ENCODE measurements at regions not wholly inside any gene's neighbourhood (a gene's known extent, or its start where the extent isn't known, plus 50 kb on each side); places are given as distances from the start of the nearest gene placed in this dataset.
"Not testable (repeated sequence)": the region's sequence is repeated elsewhere in the genome, so short reads cannot be mapped to it uniquely, and the experiment has no call there.

DNA sequence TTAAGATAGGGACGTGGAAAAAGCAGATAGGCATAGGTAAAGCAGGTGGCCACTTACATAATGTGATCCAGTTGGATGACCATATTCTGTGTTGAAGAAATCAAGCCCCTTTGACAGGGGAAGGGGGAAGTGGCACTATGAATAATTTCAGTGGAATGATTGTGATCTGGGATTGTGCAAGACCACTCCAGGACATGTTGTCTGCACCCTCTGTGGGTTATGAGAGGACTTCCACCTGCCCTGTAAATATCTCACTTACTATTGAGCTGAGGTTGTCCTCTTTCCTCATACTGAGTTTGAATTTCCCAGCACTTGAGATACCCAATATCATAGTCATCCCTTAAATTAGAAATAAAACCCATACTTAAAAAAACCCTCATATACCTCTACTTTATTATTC lies 220.7 kb downstream of the IRS1 start:
- no peak for DNase-seq (ENCODE audit: low read depth)

DNA sequence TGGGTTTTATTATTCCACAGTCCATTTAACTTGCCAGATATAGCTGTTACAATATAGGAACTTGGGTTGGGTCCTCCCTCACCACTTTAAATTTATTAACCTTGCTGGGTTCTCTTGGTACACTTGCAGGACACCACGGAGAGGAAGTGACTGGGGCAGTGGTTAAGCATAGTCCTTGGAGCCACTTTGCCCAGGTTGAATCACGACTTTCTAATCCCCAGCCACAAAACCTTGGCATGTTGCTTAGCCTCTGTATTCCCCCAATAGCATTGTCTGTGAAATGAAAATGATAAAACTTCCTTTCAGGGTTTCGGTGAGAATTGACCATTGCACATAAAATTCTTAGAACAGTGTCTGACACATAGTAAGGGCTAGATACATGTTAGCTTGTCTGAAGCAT lies 221.2 kb downstream of the IRS1 start:
- no peak for DNase-seq (ENCODE audit: low read depth)

DNA sequence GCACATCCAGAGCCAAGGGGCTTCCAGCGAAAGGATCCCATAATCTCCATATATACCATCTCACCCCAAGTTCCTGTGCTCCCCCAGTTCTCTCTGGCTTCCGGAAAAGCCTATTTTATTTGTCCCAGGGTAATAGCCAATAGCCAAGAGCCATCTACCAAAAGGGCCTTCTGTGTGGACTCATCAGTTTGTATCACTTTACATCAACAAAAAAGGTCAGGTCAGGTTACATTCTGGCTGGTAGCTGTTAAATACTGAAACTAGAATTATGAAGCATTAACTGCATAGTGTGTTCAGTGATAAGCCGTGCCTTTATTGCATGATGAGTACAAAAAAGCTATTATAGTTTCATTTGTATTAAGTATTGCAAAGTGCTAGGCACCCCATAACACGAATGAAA lies 223.7 kb downstream of the IRS1 start:
- no peak for DNase-seq (ENCODE audit: low read depth)

DNA sequence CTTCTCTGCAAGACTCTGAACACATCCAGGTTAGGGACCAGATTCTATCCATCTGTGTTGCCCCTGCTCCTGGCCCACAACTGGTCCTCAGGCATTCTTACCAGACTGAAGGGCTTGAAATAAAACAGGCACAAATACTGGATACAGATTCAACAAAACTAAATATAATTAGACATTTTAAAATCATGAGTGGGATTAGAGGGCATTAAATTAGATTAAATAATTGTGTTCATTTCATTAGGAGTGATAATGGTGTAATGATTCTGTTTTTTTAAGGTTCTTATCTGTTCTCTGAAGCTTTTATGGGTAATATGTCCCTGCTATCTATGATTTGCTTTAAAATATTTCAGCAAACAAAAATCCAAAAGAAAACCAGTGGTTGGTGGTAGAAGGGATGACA lies 226.5 kb downstream of the IRS1 start:
- DNase-seq (ENCODE audit: low read depth) = no peak

DNA sequence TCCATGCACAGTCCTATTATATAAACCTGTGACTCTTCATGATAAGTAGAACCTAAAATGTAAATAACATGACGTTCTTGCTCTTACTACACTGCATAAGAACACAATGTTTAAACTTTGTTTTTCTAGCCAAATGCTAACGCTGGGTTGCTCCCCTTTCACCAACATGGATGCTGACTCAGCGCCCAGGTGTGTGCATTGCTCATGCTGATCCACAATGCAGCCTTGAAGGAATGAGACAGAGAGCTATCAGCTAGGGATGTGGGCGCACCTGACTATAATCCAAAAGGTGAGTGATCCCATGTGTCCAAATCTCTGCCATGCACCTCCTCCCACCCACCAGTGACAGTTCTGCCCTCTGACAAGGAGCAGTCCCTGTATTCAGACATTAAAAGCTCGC lies 235.0 kb downstream of the IRS1 start:
- DNase-seq (ENCODE audit: low read depth) = no peak

DNA sequence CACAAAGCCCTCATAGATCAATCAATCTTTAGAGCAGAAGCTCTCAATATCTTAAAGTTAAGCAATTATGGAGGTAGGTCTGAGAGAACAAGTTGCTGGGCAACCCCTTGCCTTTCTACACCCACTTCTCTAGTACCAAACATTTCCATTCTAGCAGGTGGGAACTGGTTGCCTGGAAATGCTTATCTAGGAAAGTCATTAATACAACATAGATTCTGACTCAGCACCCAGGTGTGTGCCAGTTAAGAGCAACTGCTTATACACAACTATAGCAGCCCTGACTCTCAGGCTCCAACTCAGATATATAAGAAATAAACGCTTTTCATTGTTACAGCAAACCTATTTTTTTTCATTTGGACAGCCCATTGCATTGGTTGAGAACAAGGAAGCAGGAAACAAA lies 237.7 kb downstream of the IRS1 start:
- no peak for DNase-seq (ENCODE audit: low read depth)

DNA sequence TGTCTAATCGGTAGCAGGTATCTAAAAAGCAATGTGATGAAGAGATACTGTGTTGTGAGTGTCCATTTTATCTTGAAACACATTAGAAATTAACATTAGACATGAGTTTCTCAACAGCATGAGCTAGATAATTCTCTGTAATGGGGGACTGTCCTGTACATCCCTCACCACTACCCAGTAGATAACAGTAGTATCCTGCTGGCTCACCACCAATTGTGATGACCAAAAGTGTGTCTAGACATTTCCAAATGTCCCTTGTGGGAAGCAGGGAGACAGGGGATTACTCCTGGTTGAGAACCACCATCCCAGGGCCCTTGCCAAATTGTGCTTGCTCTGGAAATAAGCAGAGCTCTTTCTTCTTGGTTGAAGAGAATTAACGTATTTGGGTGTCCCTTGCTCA lies 239.3 kb downstream of the IRS1 start:
- no peak for DNase-seq (ENCODE audit: low read depth)

DNA sequence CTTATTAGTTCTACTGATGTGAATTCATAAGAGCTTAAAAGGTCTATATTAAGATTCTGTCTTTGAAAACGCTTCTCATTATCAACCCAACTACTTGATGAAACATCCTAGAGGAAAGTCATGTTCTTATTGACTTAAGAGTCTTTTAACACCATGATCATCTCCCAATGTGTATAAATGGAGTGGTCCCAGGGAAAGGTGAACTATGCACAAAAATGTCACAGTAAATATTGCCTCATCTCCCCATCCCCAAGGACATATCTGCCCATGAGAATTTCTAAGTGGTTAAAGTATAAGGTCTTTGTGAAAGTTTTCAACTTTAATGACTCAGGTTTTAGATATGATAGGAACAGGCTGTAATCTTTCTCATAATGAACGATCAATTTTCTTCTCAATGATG lies 240.1 kb downstream of the IRS1 start:
- DNase-seq (ENCODE audit: low read depth) = no peak

DNA sequence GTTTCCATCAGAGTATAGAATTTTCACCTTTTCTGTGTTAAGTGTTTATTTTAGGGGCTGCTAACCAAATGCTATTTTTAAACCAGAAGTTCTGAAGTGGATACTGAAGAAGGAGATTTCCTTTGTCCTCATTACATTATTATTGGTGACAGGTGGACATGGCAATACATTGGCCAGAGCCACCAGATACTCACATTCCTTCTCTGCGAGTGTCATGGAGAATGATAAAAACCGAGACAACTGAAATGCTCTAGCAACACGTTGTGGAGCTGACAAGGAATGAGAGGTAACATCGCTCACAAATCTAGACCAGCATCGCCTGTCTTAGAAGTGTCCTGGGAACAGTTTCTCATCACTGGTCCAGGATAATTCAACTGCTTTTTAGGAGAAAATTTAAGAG lies 241.2 kb downstream of the IRS1 start:
- no peak for DNase-seq (ENCODE audit: low read depth)

DNA sequence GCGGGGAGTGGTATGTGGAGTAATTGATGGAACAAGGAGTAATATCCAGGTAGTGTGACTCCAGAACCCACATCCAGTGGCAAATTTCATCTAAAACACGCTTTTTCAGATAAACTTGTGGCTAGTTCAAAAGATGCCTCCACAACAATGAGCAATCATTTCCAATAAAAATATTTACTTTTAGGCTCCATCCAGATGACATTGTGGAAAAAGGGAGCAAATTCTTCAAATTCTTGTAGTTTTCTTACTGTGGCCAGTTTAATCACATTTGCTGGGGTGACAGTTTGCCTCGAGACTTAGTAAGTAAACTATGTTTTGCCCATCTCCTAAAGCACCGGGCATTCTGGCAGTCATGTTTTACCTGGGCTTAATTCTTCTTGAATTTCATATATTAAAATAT lies 243.6 kb downstream of the IRS1 start:
- no peak for DNase-seq (ENCODE audit: low read depth)

DNA sequence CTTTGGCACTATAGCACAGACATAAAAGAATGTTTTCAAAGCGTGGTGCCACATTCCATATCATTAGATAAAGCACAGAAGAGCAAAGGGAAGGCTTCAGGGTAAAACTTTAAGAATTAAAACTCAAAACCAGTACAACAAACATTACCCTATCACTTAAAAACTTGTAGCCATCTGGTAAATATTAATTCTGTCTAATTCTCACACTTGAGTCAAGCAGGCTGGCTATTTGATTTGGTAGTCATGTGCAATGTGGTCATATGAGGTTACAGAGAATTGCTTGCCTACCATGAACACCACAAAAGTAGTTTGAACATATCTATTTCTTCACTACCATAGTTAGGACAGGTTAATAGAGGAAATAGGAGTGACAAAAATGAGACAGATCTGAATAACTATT lies 244.9 kb downstream of the IRS1 start:
- DNase-seq (ENCODE audit: low read depth) = no peak

DNA sequence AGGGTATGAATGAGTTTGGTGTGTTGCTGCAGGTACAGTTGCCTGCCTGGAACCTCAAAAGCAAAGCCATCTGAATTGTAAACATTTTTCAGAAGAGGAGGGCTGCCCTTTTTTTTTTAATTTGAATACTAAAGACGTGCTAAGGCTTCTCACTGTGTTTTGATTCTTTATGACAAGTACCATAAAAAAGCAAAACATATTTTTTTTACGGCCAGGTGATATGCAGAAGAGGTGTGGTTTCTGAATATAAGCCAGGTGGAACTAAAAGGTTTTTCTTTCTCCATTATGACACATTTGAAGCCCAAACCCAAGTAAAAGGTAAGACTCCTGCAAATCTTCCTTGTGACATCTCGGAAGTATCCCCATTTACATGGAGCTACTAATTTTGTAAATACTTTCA lies 246.3 kb downstream of the IRS1 start:
- no peak for DNase-seq (ENCODE audit: low read depth)

DNA sequence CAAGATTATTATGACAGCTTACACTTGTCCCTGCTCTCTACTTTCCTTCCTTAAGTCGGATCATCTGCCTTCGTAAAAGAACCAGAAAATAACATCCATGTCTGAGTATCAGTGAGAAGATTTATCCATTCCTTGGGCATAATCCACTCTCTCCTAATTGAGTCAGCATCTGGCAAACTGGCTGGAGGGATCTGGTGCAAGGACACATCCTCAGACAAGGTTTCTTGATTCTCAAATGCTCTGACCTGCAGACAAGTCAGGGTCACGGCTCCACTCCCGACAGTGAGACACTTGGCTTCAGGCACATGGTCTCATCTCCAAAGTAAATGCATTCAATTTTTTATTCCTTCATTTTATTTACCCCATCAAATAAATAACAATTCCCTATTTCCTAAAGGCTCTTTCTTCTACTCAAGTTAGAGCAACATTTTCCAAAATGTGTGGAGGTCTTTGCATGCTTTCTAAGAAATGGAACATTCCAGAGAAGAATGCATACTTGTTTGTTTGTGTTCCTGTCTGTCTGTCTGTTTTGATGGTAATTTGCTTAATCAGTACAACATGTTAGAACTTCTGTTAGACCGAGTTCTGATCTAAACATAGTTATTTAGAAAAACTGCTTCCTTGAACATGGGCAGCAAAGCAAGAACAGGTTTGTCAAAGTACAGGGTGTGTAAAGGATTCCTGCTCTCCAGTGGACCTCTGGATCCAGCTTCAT lies 246.9 kb downstream of the IRS1 start:
- DNase-seq (ENCODE audit: low read depth) = no peak

DNA sequence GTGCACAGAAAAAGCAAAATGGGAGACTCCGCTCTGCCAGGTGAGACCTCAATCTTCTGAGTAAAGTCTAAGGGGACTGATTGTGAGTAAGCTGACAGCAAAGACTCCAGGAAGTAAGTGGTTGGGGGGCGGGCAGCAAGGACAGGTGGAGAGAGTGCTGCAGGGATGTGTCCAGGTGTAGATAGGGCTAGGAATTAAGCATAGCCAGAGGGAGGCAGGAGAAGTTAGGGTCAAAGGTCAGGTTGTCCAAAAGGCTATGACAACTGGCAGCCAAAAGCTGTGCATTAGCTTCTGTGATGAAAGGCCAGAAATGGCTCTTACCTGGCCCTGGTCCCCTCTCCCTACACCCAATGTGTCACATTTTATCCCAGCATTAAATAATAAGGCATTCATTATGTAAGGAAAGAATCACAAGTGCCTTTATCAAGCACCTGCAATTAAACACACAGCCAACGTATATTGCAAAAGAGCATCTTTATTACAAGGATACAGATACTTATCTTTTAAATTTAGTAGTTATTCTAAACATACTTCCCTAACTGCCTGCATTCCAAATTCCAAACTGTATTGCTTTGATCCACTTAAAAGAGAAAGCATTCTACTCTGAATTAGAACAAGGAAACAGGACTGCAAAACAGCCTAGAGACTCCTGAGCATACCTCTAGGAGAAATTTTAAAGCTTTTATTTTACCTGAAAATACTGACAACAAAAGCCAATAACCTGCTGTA lies 247.9 kb downstream of the IRS1 start:
- no peak for DNase-seq (ENCODE audit: low read depth)

DNA sequence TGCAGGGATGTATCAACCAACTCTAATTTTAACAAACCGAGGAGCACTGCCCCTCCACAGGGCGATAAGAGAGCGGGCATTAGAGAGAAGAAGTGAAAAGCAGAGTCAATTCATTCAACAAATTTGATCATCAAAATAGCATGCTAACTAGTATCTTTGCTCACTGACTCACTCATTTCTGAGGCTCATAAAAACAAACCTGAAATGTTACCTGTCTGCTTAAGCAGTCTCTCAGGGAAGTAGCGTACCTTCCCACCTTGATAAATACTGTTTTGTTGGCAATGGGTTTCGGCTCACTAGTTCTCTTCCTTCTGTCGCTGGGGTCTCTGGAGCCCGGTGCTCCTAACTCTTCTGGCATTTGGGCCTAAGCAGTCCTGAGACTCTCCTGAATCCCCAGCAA lies 248.8 kb downstream of the IRS1 start:
- no peak for DNase-seq (ENCODE audit: low read depth)

DNA sequence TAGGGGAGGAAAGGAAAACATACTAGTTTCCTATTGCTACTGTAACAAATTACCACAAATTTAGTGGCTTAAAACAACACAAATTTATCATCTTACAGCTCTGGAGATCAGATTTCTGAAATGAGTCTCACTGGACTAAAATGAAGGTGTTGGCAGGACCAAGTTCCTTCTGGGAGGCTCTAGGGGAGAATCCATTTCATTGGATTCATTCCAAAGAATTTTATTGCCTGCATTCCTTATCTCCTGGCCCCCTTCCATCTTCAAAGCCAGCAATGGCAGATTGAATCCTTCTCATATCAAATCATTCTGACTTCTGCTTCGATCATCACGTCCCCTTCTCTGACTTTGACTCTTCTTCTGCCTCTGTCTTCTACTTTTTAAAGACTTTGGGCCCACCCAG lies 250.9 kb downstream of the IRS1 start:
- no peak for DNase-seq (ENCODE audit: low read depth)

DNA sequence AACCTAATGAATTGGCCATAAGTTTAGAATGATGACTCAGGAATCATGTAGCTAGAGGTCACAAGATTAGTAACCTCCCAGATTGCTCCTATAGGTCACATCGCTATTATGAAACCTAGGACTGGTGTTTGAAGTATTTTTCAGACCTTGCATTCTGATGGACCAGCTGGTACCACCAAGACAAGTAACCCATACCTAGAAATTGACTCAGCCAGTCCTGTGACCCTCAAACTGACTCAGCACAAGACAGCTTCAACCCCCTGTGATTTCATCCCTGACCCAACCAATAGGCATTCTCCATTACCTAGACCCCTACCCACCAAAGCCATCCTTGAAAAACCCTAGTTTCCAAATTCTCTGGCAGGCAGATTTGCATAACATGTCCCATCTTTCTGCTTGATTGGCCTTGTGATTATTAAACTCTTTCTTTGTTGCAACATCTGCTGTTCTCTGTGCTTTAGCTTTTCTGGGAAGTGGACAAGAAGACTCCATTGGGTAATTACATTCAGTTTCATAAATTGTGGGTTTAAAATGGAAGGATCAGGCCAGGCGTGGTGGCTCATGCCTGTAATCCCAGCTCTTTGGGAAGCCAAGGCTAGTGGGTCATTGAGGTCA lies 254.9 kb downstream of the IRS1 start:
- DNase-seq (ENCODE audit: low read depth) = no peak

DNA sequence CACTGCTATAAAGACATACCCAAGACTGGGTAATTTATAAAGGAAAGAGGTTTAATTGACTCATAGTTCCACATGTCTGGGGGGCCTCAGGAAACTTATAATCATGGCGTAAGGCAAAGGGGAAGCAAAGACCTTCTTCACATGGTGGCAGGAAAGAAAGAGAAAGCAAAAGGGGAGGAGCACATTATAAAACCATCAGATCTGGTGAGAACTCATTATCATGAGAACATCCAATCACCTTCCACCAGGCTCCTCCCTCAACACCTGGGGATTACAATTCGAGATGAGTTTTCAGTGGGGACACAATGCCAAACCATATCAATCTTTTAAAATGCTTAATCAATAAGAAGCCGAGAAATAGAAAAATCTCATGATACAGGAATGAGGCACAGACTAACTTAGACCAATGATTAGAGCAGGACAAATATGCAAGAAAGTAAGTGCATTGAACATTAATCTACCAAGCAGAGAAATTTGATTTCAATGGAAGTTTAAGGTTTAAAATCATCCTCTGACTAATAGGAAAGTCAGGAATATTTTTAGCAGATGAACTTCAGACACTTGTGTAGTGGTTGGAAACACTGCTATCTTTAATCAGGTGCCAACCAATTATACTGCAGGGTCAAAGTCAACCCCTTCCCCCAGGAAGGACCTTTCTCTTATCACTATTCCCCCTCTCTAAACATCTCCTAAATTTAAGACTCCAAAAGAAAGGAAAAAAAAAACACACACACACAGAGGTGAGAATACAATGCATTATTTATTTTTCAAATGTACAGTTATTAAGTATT lies 259.2 kb downstream of the IRS1 start:
- DNase-seq (ENCODE audit: low read depth) = no peak

DNA sequence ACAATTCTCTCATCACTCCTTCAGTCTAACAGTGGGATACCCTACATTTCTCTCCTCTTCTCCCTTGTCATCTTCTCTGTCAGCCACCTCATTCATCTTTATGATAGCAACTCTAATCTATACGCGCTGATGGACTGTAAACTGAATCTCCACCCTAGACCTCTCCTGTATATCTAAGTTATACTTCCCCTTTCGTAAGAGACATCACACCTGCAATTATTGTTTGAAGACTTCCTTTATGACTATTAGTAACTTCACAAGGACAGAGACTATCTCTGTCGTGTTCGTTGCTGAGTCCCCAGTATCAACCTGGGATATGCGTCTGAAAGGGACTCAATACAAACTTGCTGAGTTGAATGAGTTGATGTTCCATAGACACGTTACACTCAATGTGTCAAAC lies 263.2 kb downstream of the IRS1 start:
- no peak for DNase-seq (ENCODE audit: low read depth)

DNA sequence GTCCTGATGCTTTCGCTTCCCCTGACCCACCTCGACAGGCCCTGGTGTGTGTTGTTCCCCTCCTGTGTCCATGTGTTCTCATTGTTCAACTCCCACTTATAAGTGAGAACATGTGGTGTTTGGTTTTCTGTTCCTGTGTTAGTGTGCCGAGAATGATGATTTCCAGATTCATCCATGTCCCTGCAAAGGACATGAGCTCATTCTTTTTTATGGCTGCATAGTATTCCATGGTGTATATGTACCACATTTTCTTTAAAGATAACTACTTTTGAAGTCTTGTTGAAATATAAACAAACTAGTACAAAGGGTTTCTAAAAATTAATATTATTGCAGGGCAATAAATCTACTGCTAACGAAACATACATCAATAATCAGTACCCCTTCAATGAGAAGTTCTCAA lies 266.6 kb downstream of the IRS1 start:
- DNase-seq (ENCODE audit: low read depth) = not testable (repeated sequence)

DNA sequence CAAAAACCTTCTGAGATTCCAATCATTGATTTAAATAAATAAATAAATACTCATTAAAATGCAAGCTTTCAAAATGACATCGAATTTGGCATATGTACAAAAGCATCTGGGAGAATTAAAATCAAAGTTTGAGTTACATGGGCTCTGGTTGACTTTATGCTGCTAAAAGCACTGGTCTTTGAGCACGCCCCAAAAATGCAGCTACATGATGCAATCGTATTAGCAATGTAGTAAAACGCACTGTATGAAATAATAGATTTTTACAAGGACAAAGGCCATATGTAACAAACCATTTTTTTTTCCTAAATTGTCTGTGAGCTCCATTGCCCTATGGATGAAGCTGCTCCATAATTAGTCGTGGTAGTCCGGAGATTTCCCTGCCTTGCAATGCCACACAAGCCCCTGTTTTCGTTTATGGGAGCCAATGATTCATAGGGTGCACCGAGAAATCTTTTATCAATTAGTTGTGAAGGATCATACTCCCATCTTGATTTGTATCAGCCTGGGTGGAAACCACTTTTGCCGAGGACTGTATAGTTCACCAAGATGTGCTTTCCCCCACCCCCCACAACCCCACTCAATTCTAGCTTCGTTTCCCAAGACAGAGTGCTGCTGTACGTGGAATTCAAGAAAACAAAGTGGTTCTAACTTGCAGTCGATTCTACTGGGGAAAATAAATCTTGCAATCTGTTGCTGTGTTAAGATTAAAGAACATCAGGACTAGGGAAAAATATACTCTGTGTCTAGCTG lies 268.4 kb downstream of the IRS1 start:
- DNase-seq (ENCODE audit: low read depth) = no peak

DNA sequence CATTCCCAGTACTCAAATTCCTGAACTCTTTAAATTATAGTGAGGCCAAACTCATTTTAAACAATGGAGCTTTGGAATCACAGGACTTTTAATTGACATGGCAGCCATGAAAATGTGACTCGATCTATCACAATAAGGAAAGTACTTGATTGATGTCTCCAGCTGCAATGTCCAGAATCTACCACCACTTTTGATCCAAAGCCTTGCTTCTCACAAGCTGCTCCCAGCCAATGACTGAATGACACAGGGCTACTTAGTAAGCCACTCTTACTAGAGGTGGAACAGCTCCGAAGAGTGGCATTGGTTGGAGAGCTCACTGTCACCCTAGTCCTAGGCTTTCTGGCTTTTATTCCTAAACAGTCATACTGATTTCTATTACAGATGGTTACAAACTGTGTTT lies 270.1 kb downstream of the IRS1 start:
- no peak for DNase-seq (ENCODE audit: low read depth)
